Loucy (cell line): ENCODE measurements at regions not wholly inside any gene's neighbourhood (a gene's known extent, or its start where the extent isn't known, plus 50 kb on each side); places are given as distances from the start of the nearest gene placed in this dataset.

Source experiments
- CTCF ChIP-seq: fragments of 200-600 bp; sonication (generic); conservative IDR thresholded peaks from 2 replicates; pipeline ENCODE4 v1.5.1; 2014; ENCODE audit warnings: mild to moderate bottlenecking, antibody characterized with exemption, low read length
- EZH2phosphoT487 ChIP-seq: fragments of 200-600 bp; IDR thresholded peaks from 2 replicates; pipeline ENCODE4 v1.6.1; 2018; ENCODE audit warnings: antibody characterized with exemption, mild to moderate bottlenecking, moderate library complexity, borderline replicate concordance

- TF ChIP-seq CTCF: no peak
- no peak for TF ChIP-seq EZH2phosphoT487
Observed at GRCh38 chr7:98762620-98763019, 107.2 kb downstream of the TMEM130 start.
